ENCODE measurements at regions not wholly inside any gene's neighbourhood (a gene's known extent, or its start where the extent isn't known, plus 50 kb on each side); places are given as distances from the start of the nearest gene placed in this dataset.

- no peak for DNase-seq
Measured at GRCh38 chr10:4576206-4576605, 249.8 kb upstream of the AKR1E2 start.

GRCh38 chr10:4569151-4569550 lies 256.9 kb upstream of the AKR1E2 start:
- DNase-seq, result no peak

- no peak for DNase-seq
Measured at GRCh38 chr10:4568731-4569130, 257.3 kb upstream of the AKR1E2 start.

- DNase-seq, result no peak
Measured at GRCh38 chr10:4568086-4568485, 257.9 kb upstream of the AKR1E2 start.

GRCh38 chr10:4567637-4568036 lies 258.4 kb upstream of the AKR1E2 start:
- DNase-seq, result no peak

GRCh38 chr10:4566011-4566410 lies 260.0 kb upstream of the AKR1E2 start:
- no peak for DNase-seq

GRCh38 chr10:4561296-4561695 lies 264.7 kb upstream of the AKR1E2 start:
- no peak for DNase-seq

GRCh38 chr10:4557469-4557868 lies 268.5 kb upstream of the AKR1E2 start:
- DNase-seq, result no peak

GRCh38 chr10:4556527-4556926 lies 269.5 kb upstream of the AKR1E2 start:
- DNase-seq, result no peak

GRCh38 chr10:4555920-4556319 lies 270.1 kb upstream of the AKR1E2 start:
- DNase-seq, result no peak

- DNase-seq, result no peak
Measured at GRCh38 chr10:4549139-4549653, 276.8 kb upstream of the AKR1E2 start.

- no peak for DNase-seq
Measured at GRCh38 chr10:4546931-4547330, 279.1 kb upstream of the AKR1E2 start.

GRCh38 chr10:4546500-4546899 lies 279.5 kb upstream of the AKR1E2 start:
- peak; percentile 75 for DNase-seq

- DNase-seq, result peak; percentile 72
Measured at GRCh38 chr10:4545062-4545461, 280.9 kb upstream of the AKR1E2 start.

GRCh38 chr10:4543938-4544533 lies 282.0 kb upstream of the AKR1E2 start:
- DNase-seq, result peak; percentile 18

GRCh38 chr10:4541292-4541691 lies 284.7 kb upstream of the AKR1E2 start:
- DNase-seq, result peak; percentile 87

GRCh38 chr10:4538016-4538415 lies 288.0 kb upstream of the AKR1E2 start:
- no peak for DNase-seq

- no peak for DNase-seq
Measured at GRCh38 chr10:4535521-4535920, 290.5 kb upstream of the AKR1E2 start.

- no peak for DNase-seq
Measured at GRCh38 chr10:4533621-4534020, 292.4 kb upstream of the AKR1E2 start.

GRCh38 chr10:4532976-4533375 lies 293.0 kb upstream of the AKR1E2 start:
- no peak for DNase-seq

GRCh38 chr10:4532467-4532866 lies 293.5 kb upstream of the AKR1E2 start:
- peak; percentile 73 for DNase-seq

- no peak for DNase-seq
Measured at GRCh38 chr10:4532011-4532410, 294.0 kb upstream of the AKR1E2 start.

- DNase-seq, result no peak
Measured at GRCh38 chr10:4529266-4529665, 296.7 kb upstream of the AKR1E2 start.

- DNase-seq, result peak; percentile 82
Measured at GRCh38 chr10:4527281-4527970, 298.6 kb upstream of the AKR1E2 start.

GRCh38 chr10:4526311-4526731 lies 299.7 kb upstream of the AKR1E2 start:
- peak; percentile 46 for DNase-seq
